ENCODE measurements at regions not wholly inside any gene's neighbourhood (a gene's known extent, or its start where the extent isn't known, plus 50 kb on each side); places are given as distances from the start of the nearest gene placed in this dataset.
"Not testable (repeated sequence)": the region's sequence is repeated elsewhere in the genome, so short reads cannot be mapped to it uniquely, and the experiment has no call there.

DNA sequence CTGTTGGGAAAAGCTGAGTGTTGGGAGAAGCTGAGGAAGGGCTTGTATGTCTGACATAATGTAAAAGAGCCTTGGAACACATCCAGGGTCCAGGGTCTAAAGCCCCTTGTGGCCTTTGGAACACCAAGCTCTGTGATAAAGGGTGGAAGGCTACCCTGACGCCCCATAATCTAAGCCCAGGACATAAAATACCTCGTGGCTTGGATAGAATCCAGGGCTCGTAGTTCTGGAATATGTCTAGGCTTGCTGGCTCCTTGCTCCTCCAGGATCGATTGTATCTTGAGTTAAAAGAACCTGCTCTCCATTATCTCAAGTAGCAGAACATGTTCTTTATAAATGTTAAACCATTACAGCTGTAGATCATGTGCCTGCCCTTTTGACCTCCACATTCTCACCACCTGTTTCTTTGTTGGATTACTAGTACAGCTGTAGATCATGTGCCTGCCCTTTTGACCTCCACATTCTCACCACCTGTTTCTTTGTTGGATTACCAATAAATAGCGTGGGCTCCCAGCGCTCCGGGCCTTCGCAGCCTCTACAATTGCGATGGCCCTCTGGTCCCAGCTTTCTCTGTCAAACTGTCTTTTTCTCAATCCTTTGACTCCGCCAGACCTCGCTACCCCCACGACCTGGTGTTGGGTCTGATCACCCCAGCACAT lies 246.9 kb upstream of the KCNH7 start:
- not testable (repeated sequence) for DNase-seq (ENCODE audit: low read depth in 3 of 3)

DNA sequence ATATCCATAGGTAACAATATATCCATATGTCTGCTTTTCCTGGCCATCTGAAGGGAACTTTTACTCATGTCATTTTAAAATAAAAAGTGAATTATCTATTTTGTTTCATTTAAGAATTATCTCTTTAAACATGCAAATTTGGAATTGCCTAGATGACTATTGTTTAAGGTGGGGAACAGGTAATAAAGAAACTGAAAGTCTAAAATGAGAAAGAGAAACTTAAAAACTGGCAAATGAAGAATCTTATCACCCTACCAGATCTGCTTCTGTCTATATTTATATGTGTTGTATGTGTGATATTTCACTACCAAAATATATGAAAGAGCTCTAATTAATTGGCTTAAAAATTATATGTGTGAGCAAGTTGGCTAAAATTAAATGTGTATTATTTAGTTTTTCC lies 243.2 kb upstream of the KCNH7 start:
- no peak for DNase-seq (ENCODE audit: low read depth in 3 of 3)

DNA sequence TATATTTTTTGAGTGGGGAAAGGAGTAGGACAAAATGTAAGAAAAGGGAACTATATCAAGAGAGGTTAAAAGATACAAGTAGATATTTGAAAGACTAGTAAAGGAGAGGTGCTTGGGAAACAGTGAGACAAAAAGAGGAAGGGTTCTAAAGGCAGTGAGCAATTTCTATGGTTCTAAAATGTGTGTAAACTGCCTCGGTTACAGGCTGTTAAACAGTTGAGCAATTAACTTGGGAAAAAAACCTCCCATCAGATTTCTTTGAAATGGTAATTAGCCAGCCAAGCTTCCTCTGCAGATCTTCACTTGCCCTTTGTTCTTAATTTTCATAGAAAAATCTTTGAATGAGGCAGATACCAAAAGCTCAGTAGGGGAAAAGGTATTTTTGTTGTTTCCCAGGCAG lies 238.7 kb upstream of the KCNH7 start:
- DNase-seq (ENCODE audit: low read depth in 3 of 3) = no peak

DNA sequence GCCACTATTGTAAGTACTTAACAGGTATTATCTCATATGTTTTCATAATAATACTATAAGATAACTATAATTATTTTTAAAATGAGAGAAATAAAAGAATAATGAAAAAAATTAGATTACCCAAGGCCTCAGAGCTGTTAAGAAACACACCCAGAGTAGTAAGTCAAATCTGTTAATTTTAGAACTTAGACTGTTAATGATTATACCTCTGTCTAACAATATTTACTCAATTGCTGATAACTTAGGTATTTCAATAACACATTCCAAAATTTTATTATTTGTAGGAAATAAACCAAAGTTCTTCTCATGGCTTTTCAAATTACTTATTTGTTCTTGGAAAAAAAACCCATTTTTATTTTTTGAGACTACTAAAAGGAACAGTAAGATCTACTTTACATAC lies 227.5 kb upstream of the KCNH7 start:
- no peak for DNase-seq (ENCODE audit: low read depth in 3 of 3)

DNA sequence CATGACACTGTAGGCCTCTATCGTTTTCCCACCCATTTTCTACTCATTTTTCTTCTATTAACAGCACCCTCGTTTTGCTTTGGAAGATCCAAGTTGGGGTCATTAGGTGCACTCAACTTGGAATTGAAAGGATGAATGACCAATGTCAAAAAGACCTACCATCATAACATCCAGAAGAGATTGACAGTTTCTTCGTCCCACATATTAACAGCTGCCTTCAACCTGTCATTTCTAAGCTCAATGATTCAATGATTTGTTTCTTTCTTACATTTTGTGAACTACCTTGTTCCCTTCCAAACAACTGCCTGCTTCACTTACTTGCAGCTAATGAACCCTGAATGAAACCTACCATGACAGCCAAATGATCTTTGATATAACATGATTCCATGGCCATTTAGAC lies 224.0 kb upstream of the KCNH7 start:
- DNase-seq (ENCODE audit: low read depth in 3 of 3) = no peak

DNA sequence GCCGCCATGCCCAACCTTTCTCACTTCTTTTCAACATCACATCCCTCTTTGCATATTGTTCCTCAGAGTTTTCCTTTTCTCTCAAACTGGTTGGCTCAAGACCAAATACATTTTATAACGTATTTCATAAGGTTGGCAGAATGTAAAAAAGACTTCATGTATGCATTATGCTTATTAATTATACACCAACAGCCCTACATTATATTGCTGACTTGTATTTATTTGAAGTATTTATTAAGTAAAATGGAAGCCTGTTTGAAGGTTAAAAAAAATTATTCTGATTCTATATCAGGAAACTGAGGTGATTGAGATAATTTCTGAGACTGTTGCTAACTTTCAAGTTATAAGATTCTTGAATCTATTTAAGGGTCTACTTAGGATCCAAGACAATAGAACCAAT lies 208.0 kb upstream of the KCNH7 start:
- no peak for DNase-seq (ENCODE audit: low read depth in 3 of 3)

- no peak for DNase-seq (ENCODE audit: low read depth in 3 of 3)
Measured at GRCh38 chr2:163045830-163046229, 207.3 kb upstream of the KCNH7 start.

GRCh38 chr2:163044114-163044513 lies 205.5 kb upstream of the KCNH7 start:
- no peak for DNase-seq (ENCODE audit: low read depth in 3 of 3)

- no peak for DNase-seq (ENCODE audit: low read depth in 3 of 3)
Measured at GRCh38 chr2:163043201-163043600, 204.6 kb upstream of the KCNH7 start.

DNA sequence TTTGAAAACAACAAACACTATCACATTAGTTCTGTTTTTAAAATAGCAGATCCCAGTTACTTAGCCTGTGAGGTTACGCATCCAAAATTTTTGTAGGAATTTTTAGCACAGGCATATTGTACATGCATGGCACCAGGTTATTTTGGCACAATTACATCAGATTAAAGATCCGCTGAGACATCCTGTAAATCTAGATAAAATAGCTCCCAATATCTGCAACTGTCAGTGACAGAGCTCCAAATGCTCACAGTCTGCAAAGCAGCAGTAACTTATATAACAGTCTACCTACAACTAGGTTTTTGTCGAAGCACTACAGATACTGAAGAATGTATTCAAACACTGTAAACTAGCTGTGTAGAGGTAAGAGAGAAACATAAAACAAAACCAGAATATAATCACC lies 200.7 kb upstream of the KCNH7 start:
- DNase-seq (ENCODE audit: low read depth in 3 of 3) = no peak

GRCh38 chr2:163028807-163029206 lies 190.2 kb upstream of the KCNH7 start:
- DNase-seq (ENCODE audit: low read depth in 3 of 3) = no peak

- DNase-seq (ENCODE audit: low read depth in 3 of 3) = not testable (repeated sequence)
Measured at GRCh38 chr2:163026136-163026775, 187.7 kb upstream of the KCNH7 start.

DNA sequence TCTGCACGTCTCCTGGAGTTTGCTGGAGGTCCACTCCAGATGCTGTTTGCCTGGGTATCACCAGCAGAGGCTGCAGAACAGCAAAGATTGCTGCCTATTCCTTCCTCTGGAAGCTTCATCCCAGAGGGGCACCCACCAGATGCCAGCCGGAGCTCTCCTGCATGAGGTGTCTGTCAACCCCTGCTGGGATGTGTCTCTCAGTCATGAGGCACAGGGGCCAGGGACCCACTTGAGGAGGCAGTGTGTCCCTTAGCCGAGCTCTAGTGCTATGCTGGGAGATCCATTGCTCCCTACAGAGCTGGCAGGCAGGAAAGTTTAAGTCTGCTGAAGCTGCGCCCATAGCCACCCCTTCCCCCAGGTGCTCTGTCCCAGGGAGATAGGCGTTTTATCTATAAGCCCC lies 178.3 kb upstream of the KCNH7 start:
- not testable (repeated sequence) for DNase-seq (ENCODE audit: low read depth in 3 of 3)

DNA sequence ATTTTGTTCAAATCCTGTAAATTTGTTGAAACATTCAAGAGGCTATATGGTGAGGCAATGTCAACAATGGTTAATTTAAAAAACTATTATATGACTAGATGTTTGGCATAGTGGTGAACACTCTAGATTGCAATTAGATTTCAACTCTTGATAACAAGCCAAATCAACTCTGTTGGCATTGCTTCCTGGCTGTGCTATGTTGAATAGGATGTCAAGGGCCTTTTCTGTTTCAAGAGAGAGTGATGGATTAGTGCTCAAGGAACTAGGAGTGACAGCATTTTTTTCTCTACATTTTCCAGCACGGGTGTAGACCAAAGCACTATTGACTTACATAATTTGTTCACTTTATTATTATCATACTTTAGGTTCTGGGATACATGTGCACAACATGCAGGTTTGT lies 172.4 kb upstream of the KCNH7 start:
- DNase-seq (ENCODE audit: low read depth in 3 of 3) = no peak

- no peak for DNase-seq (ENCODE audit: low read depth in 3 of 3)
Measured at GRCh38 chr2:163008642-163009041, 170.1 kb upstream of the KCNH7 start.

DNA sequence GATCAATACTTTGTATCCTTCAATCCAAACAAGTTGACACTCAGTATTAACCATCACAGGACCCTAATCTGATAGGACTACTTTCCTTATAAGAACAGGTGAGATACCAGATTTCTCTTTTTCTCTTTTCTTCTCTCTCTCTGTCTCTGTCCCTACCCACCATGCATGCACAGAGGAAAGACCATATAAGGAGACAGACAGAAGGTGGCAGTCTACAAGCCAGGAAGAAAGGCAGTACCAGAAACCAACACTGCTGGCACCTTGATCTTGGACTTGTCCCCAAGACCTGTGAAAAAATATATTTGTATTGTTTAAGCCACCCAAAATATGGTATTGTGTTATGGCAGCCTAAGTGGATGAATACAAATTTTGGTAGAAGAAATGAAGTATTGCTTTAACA lies 156.2 kb upstream of the KCNH7 start:
- DNase-seq (ENCODE audit: low read depth in 3 of 3) = no peak

- no peak for DNase-seq (ENCODE audit: low read depth in 3 of 3)
Measured at GRCh38 chr2:162992828-162993227, 154.3 kb upstream of the KCNH7 start.

DNA sequence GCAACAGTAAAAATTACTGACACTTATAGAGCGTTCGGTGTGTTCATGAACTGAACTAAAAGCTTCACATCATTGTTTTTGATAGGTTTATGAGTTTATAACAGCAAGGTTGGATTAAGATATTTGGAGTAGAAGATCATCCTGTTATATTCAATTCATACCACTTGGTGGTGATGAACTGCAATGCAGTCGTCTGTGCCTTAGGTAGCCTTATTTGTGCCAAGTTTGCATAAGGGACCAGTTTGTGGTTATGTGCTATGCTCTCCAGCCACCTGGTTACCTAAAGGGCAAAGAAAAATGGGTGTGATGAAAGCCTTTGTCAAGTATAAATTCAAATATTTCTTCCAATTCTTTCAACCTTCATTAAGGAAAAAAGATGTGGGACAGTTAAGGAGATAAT lies 150.9 kb upstream of the KCNH7 start:
- no peak for DNase-seq (ENCODE audit: low read depth in 3 of 3)

GRCh38 chr2:162974771-162975170 lies 136.2 kb upstream of the KCNH7 start:
- DNase-seq (ENCODE audit: low read depth in 3 of 3) = no peak

GRCh38 chr2:162972383-162972782 lies 133.8 kb upstream of the KCNH7 start:
- DNase-seq (ENCODE audit: low read depth in 3 of 3) = no peak

DNA sequence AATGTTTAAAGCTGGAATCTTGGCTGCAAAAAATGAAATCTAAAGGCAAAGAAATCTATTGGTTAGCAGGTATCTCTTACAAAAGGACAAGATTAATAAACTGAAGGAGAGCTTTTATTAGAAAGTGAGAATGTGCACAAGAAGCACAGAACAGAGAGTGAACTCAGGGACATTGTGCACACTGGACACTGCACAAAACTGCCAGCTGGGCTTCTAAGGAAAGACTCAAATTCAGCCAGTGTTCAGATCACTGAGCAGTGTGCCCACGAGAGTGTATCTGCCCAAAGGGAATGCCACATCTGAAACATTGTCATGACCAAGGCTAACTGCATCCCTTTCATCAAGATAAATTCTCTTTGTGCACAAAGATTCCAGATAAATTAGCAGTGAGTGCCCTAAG lies 129.7 kb upstream of the KCNH7 start:
- no peak for DNase-seq (ENCODE audit: low read depth in 3 of 3)

DNA sequence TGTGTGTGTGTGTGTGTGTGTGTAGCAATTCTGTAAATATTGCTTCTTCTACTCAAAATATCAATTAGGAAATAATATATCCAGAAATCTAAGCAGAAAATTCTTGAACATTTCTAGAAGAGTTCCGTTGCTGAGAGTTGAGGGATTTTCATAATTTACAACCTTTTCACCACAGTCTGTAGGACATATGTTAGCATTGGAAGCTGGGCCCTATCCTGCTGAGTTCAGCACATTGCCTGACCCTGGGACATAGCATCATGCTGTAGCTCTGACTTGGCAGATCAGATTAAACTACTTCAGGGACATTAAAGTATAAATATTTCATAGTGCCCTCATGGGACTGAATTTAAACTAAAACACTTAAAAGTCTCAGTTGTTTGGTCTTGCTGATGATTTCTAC lies 129.2 kb upstream of the KCNH7 start:
- no peak for DNase-seq (ENCODE audit: low read depth in 3 of 3)

- no peak for DNase-seq (ENCODE audit: low read depth in 3 of 3)
Measured at GRCh38 chr2:162967147-162967546, 128.6 kb upstream of the KCNH7 start.

GRCh38 chr2:162965191-162965590 lies 126.6 kb upstream of the KCNH7 start:
- DNase-seq (ENCODE audit: low read depth in 3 of 3) = no peak

Measured in stimulated activated CD4-positive, alpha-beta T cell treated with anti-CD3 and anti-CD28 coated beads, TNF-alpha, amount 100 ng/mL, for 48 hours (primary cell).